ENCODE measurements at regions not wholly inside any gene's neighbourhood (a gene's known extent, or its start where the extent isn't known, plus 50 kb on each side); places are given as distances from the start of the nearest gene placed in this dataset.
"Not testable (repeated sequence)": the region's sequence is repeated elsewhere in the genome, so short reads cannot be mapped to it uniquely, and the experiment has no call there.

DNA sequence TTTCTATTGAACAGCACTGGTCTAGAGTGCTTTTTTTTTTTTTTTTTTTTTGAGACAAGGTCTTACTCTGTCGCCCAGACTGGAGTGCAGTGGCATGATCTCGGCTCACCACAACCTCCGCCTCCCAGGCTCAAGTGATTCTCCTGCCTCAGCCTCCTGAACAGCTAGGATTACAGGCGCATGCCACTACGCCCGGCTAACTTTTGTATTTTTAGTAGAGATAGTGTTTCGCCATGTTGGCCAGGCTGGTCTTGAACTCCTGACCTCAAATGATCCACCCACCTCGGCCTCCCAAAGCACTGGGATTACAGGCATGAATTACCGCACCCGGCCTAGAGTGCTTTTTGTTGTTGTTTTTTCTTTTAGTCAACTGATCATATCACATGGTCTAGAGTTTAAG lies 79.0 kb upstream of the LRPPRC start:
- not testable (repeated sequence) for H3K27ac ChIP-seq (ENCODE audit: low read depth in 1 of 3, low read length in 2 of 3); H3K36me3 ChIP-seq (ENCODE audit: control insufficient read depth in 3 of 3, insufficient read depth in 2 of 3, low read depth in 1 of 3, low read length in 3 of 3); H3K27me3 ChIP-seq (ENCODE audit: control insufficient read depth in 3 of 3, insufficient read depth in 3 of 3, low read length in 3 of 3); H3K4me3 ChIP-seq (ENCODE audit: low read depth in 1 of 3, low read length in 3 of 3); FAIRE-seq; H3K4me1 ChIP-seq (ENCODE audit: control insufficient read depth in 3 of 3, insufficient read depth in 2 of 3, low read depth in 1 of 3, low read length in 2 of 3); H3K9me3 ChIP-seq (ENCODE audit: control insufficient read depth in 2 of 2, insufficient read depth in 1 of 2, low read depth in 1 of 2, low read length in 1 of 2); DNase-seq
- 90 to 94% (median 93%) methylated on average over 10 of the region's 10 CpGs for WGBS, 3 donors

DNA sequence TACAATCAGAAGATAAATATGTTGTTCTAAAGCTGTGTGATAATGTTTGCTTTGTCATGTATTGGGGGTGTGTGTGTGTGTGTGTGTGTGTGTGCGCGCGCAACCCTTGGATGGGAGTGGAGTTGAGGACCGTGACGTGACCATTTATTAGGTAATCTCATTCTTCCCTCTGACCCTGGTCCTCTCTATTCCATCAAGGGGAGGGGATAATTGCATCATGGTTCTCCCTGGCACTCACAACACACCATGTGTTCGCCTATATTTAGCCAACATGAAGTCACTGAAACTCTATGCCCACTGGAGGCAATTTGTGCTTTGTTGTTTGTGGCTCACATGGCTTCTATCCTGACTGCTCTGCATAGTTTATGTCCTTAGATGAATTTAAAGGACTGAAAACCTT lies 79.8 kb upstream of the LRPPRC start:
- Histone ChIP-seq H3K4me3 (ENCODE audit: low read depth in 1 of 3, low read length in 3 of 3) (no peak overlapping the region), H3K27ac (ENCODE audit: low read depth in 1 of 3, low read length in 2 of 3) (no peak overlapping the region), H3K4me1 (ENCODE audit: control insufficient read depth in 3 of 3, insufficient read depth in 2 of 3, low read depth in 1 of 3, low read length in 2 of 3) (no peaks in the 10 kb centered on the region), H3K9me3 (ENCODE audit: control insufficient read depth in 2 of 2, insufficient read depth in 1 of 2, low read depth in 1 of 2, low read length in 1 of 2) (no peaks in the 10 kb centered on the region), H3K36me3 (ENCODE audit: control insufficient read depth in 3 of 3, insufficient read depth in 2 of 3, low read depth in 1 of 3, low read length in 3 of 3) (no peaks in the 10 kb centered on the region), H3K27me3 (ENCODE audit: control insufficient read depth in 3 of 3, insufficient read depth in 3 of 3, low read length in 3 of 3) (no peaks in the 10 kb centered on the region)
- FAIRE-seq (no peak), DNase-seq (no peak)
- 90 to 93% (median 90%) methylated on average over 6 of the region's 6 CpGs for WGBS, 3 donors

DNA sequence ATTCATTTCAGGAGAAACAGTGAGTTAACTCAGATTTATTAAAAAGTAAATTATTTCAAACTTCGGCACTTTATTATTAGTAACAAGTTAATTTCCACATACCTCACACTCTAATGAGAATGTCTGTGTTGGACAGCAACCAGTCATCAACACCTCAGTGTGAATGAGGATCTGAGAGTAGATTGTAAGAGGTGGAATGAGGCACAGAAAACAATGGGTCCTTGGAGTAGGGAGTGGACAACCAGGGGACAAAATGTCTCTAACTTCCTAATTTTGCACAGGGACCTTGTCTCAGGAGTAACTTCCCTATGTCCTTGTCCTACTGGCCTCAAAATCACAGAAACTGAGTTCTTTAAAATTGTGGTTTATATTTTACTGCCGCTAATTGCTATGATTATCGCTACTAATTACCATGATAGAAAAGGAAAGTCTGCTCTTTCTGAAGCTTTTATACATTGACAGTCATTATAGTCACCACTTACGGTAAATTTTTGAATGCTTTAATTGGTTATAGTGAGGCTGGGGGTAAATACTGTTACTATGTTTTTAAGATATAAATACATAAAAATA lies 82.2 kb upstream of the LRPPRC start:
- DNase-seq = no peak
- no peaks in the 10 kb centered on the region for H3K27me3 ChIP-seq (ENCODE audit: control insufficient read depth in 3 of 3, insufficient read depth in 3 of 3, low read length in 3 of 3)
- H3K36me3 ChIP-seq (ENCODE audit: control insufficient read depth in 3 of 3, insufficient read depth in 2 of 3, low read depth in 1 of 3, low read length in 3 of 3) = no peaks in the 10 kb centered on the region
- H3K27ac ChIP-seq (ENCODE audit: low read depth in 1 of 3, low read length in 2 of 3) = no peak overlapping the region
- H3K4me3 ChIP-seq (ENCODE audit: low read depth in 1 of 3, low read length in 3 of 3) = no peak overlapping the region
- H3K4me1 ChIP-seq (ENCODE audit: control insufficient read depth in 3 of 3, insufficient read depth in 2 of 3, low read depth in 1 of 3, low read length in 2 of 3) = no peaks in the 10 kb centered on the region
- 83 to 92% (median 92%) methylated on average over 4 of the region's 4 CpGs for WGBS, 3 donors
- FAIRE-seq = no peak
- H3K9me3 ChIP-seq (ENCODE audit: control insufficient read depth in 2 of 2, insufficient read depth in 1 of 2, low read depth in 1 of 2, low read length in 1 of 2) = no peaks in the 10 kb centered on the region

DNA sequence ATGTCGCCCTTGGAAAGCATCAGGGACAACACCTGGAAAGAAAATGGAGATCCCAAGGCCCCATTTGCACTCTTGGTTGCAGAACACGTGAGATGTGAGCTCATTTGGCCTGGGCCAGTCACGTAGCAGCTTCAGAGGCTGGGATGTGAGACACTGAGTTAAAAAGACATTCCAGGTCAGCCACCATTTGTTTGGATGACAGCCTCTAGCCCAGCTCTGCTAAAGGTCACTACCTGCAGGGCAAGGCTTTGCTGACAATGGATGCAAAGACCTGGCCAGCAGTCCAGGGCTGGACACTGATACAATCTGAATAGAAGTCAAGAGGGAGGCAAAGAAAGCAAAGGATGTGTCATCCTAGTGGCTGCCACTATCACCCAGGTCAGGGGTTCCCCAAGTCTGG lies 83.9 kb upstream of the LRPPRC start:
- no peaks in the 10 kb centered on the region for H3K9me3 ChIP-seq (ENCODE audit: control insufficient read depth in 2 of 2, insufficient read depth in 1 of 2, low read depth in 1 of 2, low read length in 1 of 2)
- no peak overlapping the region for H3K27ac ChIP-seq (ENCODE audit: low read depth in 1 of 3, low read length in 2 of 3)
- no peaks in the 10 kb centered on the region for H3K27me3 ChIP-seq (ENCODE audit: control insufficient read depth in 3 of 3, insufficient read depth in 3 of 3, low read length in 3 of 3)
- H3K4me1 ChIP-seq (ENCODE audit: control insufficient read depth in 3 of 3, insufficient read depth in 2 of 3, low read depth in 1 of 3, low read length in 2 of 3) = no peaks in the 10 kb centered on the region
- no peaks in the 10 kb centered on the region for H3K36me3 ChIP-seq (ENCODE audit: control insufficient read depth in 3 of 3, insufficient read depth in 2 of 3, low read depth in 1 of 3, low read length in 3 of 3)
- FAIRE-seq (no peak), DNase-seq (no peak)
- H3K4me3 ChIP-seq (ENCODE audit: low read depth in 1 of 3, low read length in 3 of 3) = no peak overlapping the region
- 82 to 97% (median 86%) methylated on average over 3 of the region's 3 CpGs for WGBS, 3 donors

DNA sequence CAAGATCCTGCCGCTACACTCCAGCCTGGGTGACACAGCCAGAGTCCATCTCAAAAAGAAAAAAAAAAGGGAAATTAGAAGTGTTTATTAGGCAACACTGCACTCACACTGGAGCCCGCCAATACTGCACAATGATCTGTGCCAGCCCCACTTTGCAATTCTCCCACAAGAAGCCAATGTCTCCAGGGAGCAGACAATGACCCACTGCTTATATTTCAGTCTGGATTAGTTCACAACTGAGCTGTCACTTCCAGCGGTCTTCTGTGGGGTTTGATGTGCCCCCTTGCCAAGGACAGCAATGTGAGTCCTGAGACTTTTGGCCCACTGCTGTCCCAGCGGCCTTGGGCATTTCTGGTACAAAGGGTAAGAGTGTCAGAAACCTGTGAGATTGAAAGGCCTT lies 85.6 kb upstream of the PPM1B start:
- FAIRE-seq = no peak
- no peaks in the 10 kb centered on the region for H3K27me3 ChIP-seq (ENCODE audit: control insufficient read depth in 3 of 3, insufficient read depth in 3 of 3, low read length in 3 of 3)
- 76 to 85% (median 83%) methylated on average over 4 of the region's 4 CpGs for WGBS, 3 donors

DNA sequence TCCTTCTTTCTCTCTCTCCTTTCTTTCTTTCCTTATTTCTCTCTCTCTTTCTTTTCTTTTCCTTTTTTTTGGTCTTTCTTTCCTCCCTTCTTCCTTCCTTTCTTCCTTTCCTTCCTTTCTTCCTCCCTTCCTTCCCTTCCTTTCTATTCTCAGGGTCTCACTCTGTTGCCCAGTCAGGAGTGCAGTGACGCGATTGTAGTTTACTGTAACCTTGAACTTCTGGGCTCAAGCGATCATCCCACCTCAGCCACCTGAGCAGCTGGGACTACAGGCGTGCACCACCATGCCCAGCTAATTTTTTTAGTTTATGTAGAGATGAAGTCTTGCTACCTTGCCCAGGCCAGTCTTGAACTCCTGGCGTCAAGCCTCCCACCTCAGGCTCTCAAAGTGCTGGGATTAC lies 83.8 kb upstream of the PPM1B start:
- Histone ChIP-seq H3K27me3 (ENCODE audit: control insufficient read depth in 3 of 3, insufficient read depth in 3 of 3, low read length in 3 of 3) (no peaks in the 10 kb centered on the region), H3K36me3 (ENCODE audit: control insufficient read depth in 3 of 3, insufficient read depth in 2 of 3, low read depth in 1 of 3, low read length in 3 of 3) (no peaks in the 10 kb centered on the region), H3K9me3 (ENCODE audit: control insufficient read depth in 2 of 2, insufficient read depth in 1 of 2, low read depth in 1 of 2, low read length in 1 of 2) (no peaks in the 10 kb centered on the region), H3K4me3 (ENCODE audit: low read depth in 1 of 3, low read length in 3 of 3) (no peak overlapping the region), H3K27ac (ENCODE audit: low read depth in 1 of 3, low read length in 2 of 3) (no peak overlapping the region), H3K4me1 (ENCODE audit: control insufficient read depth in 3 of 3, insufficient read depth in 2 of 3, low read depth in 1 of 3, low read length in 2 of 3) (peaks cover 0 to 12% (median 3%) of the 10 kb centered on the region in 3 donors)
- WGBS, 3 donors = 93 to 94% (median 94%) methylated on average over 5 of the region's 5 CpGs
- FAIRE-seq (no peak), DNase-seq (no peak)

More for the DNA sequence above, 85.6 kb upstream of the PPM1B start:
- no peak overlapping the region for H3K4me3 ChIP-seq (ENCODE audit: low read depth in 1 of 3, low read length in 3 of 3)
- H3K9me3 ChIP-seq (ENCODE audit: control insufficient read depth in 2 of 2, insufficient read depth in 1 of 2, low read depth in 1 of 2, low read length in 1 of 2) = no peaks in the 10 kb centered on the region
- H3K27ac ChIP-seq (ENCODE audit: low read depth in 1 of 3, low read length in 2 of 3) = no peak overlapping the region
- H3K36me3 ChIP-seq (ENCODE audit: control insufficient read depth in 3 of 3, insufficient read depth in 2 of 3, low read depth in 1 of 3, low read length in 3 of 3) = no peaks in the 10 kb centered on the region
- H3K4me1 ChIP-seq (ENCODE audit: control insufficient read depth in 3 of 3, insufficient read depth in 2 of 3, low read depth in 1 of 3, low read length in 2 of 3) = peaks cover 0 to 8% (median 3%) of the 10 kb centered on the region in 3 donors
- DNase-seq = no peak

DNA sequence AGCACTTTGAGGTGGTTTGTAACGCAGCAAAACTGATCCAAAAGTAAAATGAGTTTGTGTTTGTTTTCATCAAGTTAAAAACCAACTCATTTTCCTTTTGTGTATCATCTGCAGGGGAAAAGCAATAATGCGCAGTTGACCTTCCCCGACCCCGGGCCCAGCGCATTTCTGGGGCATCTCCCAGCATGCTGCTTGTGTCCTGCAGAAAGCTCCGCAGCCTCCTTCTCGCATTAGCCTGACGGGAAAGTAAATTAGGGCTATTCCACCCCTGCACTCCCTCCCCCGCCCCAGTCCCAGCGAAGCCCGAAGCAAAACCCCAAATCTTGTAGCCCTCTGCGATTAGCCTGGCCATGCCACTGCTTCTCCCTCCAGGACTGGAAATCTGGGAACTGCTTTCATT lies 82.0 kb upstream of the PPM1B start:
- H3K4me3 ChIP-seq (ENCODE audit: low read depth in 1 of 3, low read length in 3 of 3) = peak overlapping the region in 1 of 3 donors; percentile 20
- no peak overlapping the region for H3K27ac ChIP-seq (ENCODE audit: low read depth in 1 of 3, low read length in 2 of 3)
- H3K9me3 ChIP-seq (ENCODE audit: control insufficient read depth in 2 of 2, insufficient read depth in 1 of 2, low read depth in 1 of 2, low read length in 1 of 2) = no peaks in the 10 kb centered on the region
- H3K4me1 ChIP-seq (ENCODE audit: control insufficient read depth in 3 of 3, insufficient read depth in 2 of 3, low read depth in 1 of 3, low read length in 2 of 3) = peaks cover 0 to 12% (median 3%) of the 10 kb centered on the region in 3 donors
- WGBS, 3 donors = 89 to 95% (median 90%) methylated on average over 12 of the region's 12 CpGs
- FAIRE-seq = no peak
- no peaks in the 10 kb centered on the region for H3K36me3 ChIP-seq (ENCODE audit: control insufficient read depth in 3 of 3, insufficient read depth in 2 of 3, low read depth in 1 of 3, low read length in 3 of 3)
- no peaks in the 10 kb centered on the region for H3K27me3 ChIP-seq (ENCODE audit: control insufficient read depth in 3 of 3, insufficient read depth in 3 of 3, low read length in 3 of 3)
- DNase-seq = no peak

DNA sequence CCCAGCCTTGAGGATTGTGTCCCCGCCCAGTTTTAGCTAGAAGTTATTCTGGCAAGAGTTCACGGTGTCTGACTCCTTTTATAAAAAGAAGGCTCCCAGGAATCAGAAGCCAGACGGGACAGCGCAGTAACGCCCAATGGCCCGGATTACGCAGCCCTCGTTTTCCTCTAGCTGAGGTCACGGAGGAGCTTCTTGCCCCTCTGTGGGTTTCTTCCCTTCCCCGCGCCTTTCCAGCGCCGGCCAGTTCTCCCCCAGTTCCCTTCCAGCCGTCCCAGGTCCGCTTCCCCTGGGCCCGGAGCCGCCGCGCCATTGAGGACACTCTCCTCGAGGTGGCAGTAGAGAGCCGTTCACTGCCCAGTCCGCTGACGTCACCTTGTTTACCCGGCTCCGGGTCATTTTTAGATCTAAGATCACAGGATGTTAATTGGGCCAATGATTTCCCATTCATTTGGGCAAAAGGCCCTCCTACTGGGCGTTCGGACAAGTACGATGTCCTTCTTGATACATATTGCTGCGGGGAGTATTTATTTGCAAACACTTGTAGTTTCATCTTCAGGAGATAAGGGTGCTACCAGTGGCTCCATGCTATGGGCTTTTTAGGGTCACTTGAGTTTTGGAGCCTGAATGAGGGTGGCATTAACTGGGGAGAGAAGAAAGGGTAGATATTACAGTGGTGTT lies 81.5 kb upstream of the PPM1B start:
- 4 to 12% (median 10%) methylated on average over 28 to 29 of the region's 29 CpGs for WGBS, 3 donors

More for the DNA sequence above, 81.5 kb upstream of the PPM1B start:
- Histone ChIP-seq H3K36me3 (ENCODE audit: control insufficient read depth in 3 of 3, insufficient read depth in 2 of 3, low read depth in 1 of 3, low read length in 3 of 3) (no peaks in the 10 kb centered on the region), H3K9me3 (ENCODE audit: control insufficient read depth in 2 of 2, insufficient read depth in 1 of 2, low read depth in 1 of 2, low read length in 1 of 2) (no peaks in the 10 kb centered on the region), H3K27ac (ENCODE audit: low read depth in 1 of 3, low read length in 2 of 3) (peak overlapping the region; percentile 35 to 97 (median 41)), H3K4me1 (ENCODE audit: control insufficient read depth in 3 of 3, insufficient read depth in 2 of 3, low read depth in 1 of 3, low read length in 2 of 3) (peaks cover 0 to 12% (median 3%) of the 10 kb centered on the region in 3 donors), H3K27me3 (ENCODE audit: control insufficient read depth in 3 of 3, insufficient read depth in 3 of 3, low read length in 3 of 3) (no peaks in the 10 kb centered on the region), H3K4me3 (ENCODE audit: low read depth in 1 of 3, low read length in 3 of 3) (peak overlapping the region in 2 of 3 donors; percentile 39 to 61)
- DNase-seq = peak; percentile 83 to 92
- FAIRE-seq = no peak

All from small intestine (tissue), 7 donors.